Frontal cortex (tissue), 3 donors: ENCODE measurements at regions not wholly inside any gene's neighbourhood (a gene's known extent, or its start where the extent isn't known, plus 50 kb on each side); places are given as distances from the start of the nearest gene placed in this dataset.

Experiments
- DNase-seq, 2 donors: peaks; one replicate each; pipeline ENCODE4 v3.0.0; 2012; ENCODE audit warnings: low spot score in 2 of 2
- FAIRE-seq: peaks from 2 replicates; lab custom pipeline; 2012; peaks lifted over from hg19 to GRCh38; lab: Jason Lieb, UNC
- donor health status: control.
- donor health status: control.
- donor health status: control.

- DNase-seq (no peak), FAIRE-seq (no peak)
Observed at GRCh38 chr5:118243613-118244012, 744.7 kb downstream of the DTWD2 start.

DNA sequence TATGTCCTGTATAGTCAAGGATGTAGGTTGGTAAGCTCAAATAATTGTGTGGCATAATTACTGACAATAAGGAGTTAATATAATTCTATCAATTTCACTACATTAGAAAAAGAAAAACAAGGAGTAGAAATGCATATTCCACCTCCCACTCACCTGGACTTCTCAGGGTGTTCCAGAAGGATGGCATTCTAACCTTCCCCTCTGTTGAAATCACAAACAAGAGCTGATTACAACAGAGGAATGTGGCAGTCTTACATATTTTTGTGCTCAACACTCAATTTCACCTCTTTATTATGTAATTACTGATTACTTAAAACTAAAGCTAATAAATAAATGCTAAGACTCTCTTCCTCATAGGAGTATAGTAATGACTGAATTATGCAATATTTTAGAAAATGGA is 745.3 kb downstream of the DTWD2 start:
- no peak for DNase-seq
- no peak for FAIRE-seq

DNA sequence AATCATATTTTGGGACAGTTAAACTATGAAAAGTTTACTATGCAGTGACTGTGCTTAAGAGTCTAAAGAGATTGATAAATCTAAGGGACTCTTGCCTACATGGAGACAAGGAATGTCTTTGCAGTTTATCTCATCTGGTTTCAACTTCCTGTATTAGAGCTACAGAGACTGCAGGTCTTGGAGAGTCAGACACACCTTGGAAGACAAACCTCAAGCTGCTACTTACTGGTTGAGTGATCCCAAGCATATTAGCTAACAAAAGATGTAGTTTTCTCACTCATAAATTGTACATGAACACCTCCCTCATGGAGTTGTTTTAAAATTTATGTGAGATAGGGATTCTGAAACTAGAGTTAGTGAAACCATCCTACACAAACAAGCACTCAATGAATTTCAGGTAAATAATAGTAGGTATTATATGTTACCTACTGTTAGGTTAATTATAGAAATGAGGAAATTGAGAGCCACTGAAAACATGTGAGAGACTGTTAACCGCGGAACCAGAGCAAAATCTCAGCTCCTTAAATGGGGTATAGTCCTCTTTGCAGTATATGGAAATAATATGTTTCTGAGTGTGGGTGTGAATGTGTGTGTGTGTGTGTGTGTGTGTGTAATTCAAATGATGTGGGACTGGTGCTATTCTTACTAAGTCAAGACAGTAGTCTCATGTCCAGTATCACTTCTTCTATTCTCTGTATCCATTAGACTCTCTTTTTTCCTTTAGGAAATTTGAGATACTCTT is 752.1 kb downstream of the DTWD2 start:
- no peak for FAIRE-seq
- no peak for DNase-seq

DNA sequence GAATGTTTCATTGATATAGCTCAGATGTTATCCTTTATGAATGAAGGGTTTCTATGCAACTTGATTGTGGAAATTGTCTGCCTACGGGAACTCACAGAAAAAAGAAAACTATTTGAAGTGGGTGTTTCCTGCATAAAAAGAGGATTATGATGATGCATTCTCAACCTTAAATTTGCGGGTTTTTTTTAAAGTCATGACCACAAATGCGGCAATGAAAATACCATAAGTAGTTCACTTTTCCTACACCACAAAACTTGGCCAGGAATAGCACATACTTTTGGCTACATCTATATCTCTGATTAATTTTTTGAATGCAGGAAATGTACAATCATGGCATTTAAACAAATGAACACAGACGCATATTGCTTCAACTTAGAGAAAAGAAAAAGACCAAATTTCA is 754.7 kb downstream of the DTWD2 start:
- FAIRE-seq, result no peak
- DNase-seq, result no peak

GRCh38 chr5:118228489-118228888 is 759.9 kb downstream of the DTWD2 start:
- FAIRE-seq (no peak), DNase-seq (no peak)

GRCh38 chr5:118224546-118224945 is 763.8 kb downstream of the DTWD2 start:
- FAIRE-seq (no peak), DNase-seq (no peak)

DNA sequence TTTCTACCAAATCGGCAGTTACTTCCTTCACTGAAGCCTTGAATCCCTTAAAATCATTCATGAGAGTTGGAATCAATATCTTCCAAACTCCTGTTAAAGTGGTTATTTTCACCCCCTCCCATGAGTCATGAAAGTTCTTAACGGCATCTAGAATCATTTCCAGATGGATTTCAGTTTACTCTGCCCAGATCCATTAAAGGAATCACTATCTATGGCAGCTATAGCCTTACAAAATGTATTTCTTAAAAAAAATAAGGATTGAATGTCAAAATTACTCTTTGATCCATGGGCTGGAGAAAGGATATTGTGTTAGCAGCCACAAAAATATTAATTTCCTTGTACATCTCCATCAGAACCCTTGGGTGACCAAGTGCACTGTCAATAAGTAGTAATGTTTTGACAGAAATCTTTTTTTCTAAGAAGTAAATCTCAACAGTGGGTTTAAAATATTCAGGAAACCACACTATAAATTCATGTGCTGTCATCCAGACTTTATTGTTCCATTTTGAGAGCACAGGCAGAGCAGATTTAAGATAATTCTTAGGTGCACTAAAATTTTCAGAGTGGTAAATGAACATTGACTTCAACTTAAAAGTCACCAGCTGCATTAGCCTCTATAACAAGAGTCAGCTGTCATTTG is 767.7 kb downstream of the DTWD2 start:
- FAIRE-seq (no peak), DNase-seq (no peak)

- FAIRE-seq (no peak), DNase-seq (no peak)
Observed at GRCh38 chr5:118211606-118212005, 776.7 kb downstream of the DTWD2 start.

DNA sequence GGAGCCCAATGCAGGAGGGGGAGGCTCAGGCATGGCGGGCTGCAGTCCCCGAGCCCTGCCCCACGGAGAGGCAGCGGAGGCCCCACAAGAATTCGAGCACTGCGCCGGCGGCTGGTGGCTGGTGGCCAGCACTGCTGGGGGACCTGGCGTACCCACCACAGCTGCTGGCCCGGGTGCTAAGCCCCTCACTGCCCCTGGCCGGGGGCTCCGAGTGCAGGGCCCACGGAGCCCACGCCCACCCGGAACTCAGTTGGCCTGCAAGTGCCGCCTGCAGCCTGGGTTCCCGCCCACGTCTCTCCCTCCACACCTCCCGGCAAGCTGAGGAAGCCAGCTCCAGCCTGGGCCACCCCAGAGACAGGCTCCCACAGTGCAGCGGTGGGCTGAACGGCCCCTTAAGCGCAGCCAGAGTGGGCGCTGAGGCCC is 780.3 kb downstream of the DTWD2 start:
- DNase-seq (no peak), FAIRE-seq (no peak)

DNA sequence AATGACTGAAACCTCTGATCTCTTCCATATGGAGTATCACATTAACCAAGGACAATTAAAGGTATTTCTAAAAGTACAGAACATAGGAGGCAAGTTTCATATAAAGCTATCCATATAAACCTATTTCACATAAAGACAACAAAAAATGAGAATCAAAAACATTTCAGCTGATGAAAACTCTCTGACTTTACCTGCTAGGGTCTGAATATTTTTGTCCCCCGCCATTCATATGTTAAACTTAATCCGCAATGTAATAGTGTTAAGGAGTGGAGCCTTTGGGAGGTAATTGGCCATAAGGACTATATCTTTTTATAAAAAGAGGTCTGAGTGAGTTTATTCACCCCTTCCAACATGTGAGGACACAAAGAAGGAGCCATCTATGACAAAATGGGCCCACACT is 788.5 kb downstream of the DTWD2 start:
- DNase-seq (no peak), FAIRE-seq (no peak)

DNA sequence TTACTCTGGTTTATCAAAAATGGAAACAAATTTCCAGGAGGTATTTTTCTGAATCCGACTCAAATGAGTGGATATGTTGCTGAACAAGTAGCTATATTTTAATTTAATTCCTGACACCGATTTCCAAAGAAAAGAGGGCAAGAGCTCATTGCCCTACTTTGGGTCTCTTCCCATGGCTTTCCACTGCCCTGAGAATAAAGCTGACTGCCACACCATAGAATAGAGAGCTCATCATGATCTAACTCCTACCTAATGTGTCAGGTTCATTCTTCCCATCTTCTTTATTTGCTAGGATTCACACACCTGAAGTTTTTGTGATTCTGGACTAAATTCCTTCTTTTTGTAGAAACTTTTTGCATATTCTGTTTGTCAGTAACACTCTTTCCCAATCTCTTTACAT is 792.1 kb downstream of the DTWD2 start:
- DNase-seq (no peak), FAIRE-seq (no peak)

DNA sequence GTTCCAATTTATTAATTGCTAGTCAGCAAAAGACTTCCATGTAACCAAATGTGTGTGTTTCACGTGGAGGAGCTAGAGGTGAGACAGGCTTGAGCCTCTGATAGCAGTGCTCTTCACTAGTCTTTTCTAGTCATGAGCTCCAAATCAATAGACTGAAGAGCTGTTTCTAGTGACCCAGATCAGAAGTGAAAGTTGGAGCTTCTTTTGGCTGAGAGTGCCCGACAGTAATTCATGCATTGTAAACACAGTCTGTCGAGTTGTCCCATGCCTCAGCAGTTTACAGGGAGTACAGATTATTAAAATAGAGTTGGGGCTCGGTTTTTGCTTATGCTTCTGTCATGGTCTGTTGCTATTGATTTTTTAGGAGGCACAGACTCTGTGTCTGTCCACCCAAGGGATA is 793.1 kb downstream of the DTWD2 start:
- DNase-seq (no peak), FAIRE-seq (no peak)

DNA sequence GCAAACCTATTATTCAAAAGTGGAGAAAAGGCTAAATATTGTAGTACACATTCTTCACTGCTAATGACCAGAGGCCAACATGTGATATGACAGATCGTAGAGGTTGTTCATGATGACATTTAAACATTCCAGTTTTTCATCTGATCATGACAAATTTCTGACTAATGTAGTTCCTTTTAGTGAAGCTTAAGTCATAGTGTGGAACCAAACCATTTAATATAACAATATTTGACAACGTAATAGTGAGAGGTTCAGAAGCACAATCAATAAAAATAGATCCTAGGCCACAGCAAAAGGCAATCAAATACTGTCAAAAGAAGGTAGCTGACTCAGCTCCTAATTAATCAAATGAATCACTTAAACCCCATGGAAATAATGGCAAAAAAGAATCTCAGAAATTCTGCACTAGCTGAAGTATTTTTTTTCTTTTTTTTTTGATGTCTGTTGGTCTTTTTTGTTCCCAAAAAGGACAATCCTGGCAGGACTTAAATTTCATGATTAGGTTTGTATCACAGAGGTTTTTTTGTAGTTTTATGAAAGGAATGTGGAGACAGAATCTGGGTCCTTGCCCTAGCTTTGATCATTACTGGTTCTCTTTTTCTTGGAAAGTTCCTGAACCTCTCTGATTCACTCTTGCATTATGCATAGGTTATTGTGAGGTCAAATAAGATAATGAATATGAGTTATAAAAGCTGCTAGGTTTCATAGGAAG is 795.0 kb downstream of the DTWD2 start:
- DNase-seq, result no peak
- no peak for FAIRE-seq

DNA sequence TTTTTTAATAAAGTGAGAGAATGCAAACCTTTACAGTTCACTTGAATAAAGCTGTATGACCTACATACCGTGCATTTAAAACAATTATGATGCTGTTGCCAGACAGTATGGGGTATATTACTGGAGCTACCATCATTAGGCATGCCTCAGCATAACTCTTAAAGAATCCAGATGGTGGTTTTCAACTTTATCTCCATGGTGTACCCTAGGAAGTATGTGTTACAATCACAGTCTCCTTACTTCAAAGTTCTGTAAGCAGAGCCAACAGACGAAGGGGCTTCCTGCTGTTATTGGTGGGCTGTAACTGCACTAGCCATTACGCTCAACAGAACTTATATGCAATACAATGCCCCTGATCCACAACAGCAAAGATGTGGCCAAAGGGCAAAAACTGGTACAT is 803.3 kb downstream of the DTWD2 start:
- FAIRE-seq, result no peak
- DNase-seq, result no peak

DNA sequence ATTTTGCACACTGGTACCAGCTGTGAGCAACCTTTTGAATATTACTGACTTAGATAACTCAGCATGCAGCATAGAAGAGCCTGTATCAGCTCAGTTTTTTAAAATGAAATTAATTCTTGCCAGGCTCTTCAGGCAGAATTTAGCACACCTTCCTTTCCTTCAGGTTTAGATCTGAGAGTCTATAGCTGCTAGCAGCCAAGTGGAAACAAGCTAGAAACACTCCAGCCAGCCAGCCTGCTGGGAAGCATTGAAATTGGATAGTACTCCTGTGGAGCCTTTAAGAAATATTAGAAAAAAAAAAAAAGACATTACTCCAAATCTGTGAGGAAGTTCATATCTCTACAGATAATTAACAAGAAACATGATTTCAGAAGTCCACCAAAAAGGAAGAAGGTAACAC is 812.2 kb downstream of the DTWD2 start:
- DNase-seq, result no peak
- FAIRE-seq, result no peak

DNA sequence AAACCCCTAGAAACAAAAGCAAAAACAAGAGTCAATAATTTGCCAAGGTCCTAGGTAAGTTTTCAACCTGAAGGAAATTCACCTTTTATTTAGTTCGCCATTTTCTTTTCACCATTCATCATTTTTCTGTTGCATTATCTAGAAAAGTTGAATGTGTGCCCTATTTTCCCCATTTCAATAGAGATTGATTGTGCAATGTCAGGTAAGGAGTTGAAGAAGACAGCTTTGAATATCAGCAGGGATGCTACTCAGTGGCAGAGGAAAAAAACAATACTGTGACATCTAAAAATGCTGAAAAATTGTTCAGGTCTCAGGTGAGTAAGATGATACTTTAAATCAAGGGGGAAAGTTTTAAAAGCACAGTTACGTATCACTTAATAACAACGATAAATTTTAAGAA is 813.7 kb downstream of the DTWD2 start:
- no peak for FAIRE-seq
- DNase-seq, result no peak

DNA sequence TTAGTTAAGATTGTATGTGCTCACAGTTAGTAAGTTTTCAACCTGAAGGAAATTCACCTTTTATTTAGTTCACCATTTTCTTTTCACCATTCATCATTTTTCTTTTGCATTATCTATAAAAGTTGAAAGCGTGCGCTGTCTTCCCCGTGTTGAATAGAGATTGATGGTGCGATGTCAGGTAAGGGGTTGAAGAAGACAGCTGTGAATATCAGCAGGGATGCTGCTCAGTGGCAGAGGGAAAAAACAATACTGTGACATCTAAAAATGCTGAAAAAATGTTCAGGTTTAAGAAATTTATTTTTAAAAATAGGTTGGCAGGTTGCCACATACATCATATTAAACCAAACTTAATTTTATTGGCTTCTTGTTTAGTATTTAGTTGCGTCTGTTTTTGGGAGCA is 815.0 kb downstream of the DTWD2 start:
- FAIRE-seq, result no peak

DNA sequence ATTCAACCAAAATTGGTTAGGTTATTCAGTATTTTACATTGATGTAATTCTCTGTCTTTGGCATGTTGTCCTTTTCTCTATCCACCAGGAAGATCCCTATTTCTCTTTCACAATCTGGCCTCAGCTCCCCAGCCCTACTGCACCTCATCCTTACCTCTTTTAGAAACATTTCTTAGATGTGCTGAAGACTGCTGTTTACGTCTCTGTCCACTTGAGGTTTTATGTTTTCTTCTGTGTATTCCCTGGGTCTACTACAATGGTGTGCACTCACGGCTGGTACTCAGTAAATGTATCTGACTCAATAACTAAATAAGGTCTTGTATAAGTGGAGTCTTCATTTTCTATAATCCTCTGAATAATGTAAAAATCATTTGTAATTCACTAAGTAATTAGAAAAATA is 822.7 kb downstream of the DTWD2 start:
- FAIRE-seq (no peak), DNase-seq (no peak)

More for the DNA sequence above, 815.0 kb downstream of the DTWD2 start:
- no peak for DNase-seq

- DNase-seq, result no peak
- no peak for FAIRE-seq
Observed at GRCh38 chr5:118156181-118156580, 832.2 kb downstream of the DTWD2 start.

DNA sequence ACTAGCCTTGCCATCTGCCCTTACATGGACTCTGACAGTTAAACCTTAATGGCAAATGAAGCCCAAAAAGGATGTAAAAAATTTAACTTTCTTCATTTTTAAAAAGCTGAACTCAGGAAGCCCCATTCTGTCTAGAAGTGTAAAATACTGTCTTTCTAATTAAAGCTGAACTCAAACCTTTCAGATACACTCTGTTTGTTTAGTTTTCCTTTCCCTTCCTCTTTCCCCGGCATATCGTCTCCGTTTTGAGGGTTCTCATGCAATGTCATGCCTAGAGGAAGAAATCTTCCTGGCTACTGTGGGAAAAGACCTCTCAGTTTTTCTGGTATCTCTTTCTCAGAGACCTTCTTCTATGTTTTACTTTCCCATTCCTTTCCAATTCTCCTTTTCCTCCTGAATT is 841.5 kb downstream of the DTWD2 start:
- no peak for FAIRE-seq

GRCh38 chr5:118144540-118144939 is 843.8 kb downstream of the DTWD2 start:
- no peak for FAIRE-seq
- DNase-seq, result no peak

More for the DNA sequence above, 841.5 kb downstream of the DTWD2 start:
- DNase-seq, result no peak
